A549 (cell line): ENCODE measurements at regions not wholly inside any gene's neighbourhood (a gene's known extent, or its start where the extent isn't known, plus 50 kb on each side); places are given as distances from the start of the nearest gene placed in this dataset.
"Not testable (repeated sequence)": the region's sequence is repeated elsewhere in the genome, so short reads cannot be mapped to it uniquely, and the experiment has no call there.

Source experiments
- ATAC-seq, 2 experiments: fragments of 200-7000 bp in 1 of 2; fragments of >200 bp in 1 of 2; cut with Nextera tagmentation in 1 of 2; cut with Tn5 transposase in 1 of 2; 3 replicates each; pipeline versions ENCODE4 v1.8.0 to v1.9.1; 2018 to 2020; ENCODE audit warnings: mild to moderate bottlenecking in 1 of 2, moderate library complexity in 1 of 2
- CTCF ChIA-PET: fragments of 300-600 bp; sonication (Branson Sonifier 250); formaldehyde crosslinking; extraction: SDS; loops from one replicate; lab custom pipeline; 2021; ENCODE audit warnings: antibody characterized with exemption, inconsistent platforms; lab: Yijun Ruan, JAX
- POLR2A ChIA-PET: fragments of 350-600 bp; formaldehyde crosslinking; extraction: SDS; loops from one replicate; lab custom pipeline; 2021; ENCODE audit warnings: antibody characterized with exemption, inconsistent platforms; lab: Yijun Ruan, JAX
- DNase-seq, 2 experiments: peaks; one replicate each; pipeline versions ENCODE4 v3.0.0 to v3.0.0-alpha.2; 2011 to 2016; ENCODE audit warnings: low read depth in 1 of 2, low spot score in 1 of 2
- FAIRE-seq: peaks from 2 replicates; lab custom pipeline; 2011; peaks lifted over from hg19 to GRCh38; lab: Jason Lieb, UNC
- H3K27ac ChIP-seq, 2 experiments: fragments of >200 bp; sonication (Bioruptor Twin); formaldehyde crosslinking; 3 replicates each; pipeline ENCODE4 v1.5.1; 2016 to 2017
- H3K4me1 ChIP-seq: fragments of >200 bp; sonication (Bioruptor Twin); formaldehyde crosslinking; 3 replicates; pipeline ENCODE4 v1.6.1; 2016
- H3K4me2 ChIP-seq: fragments of >200 bp; sonication (Bioruptor Twin); formaldehyde crosslinking; 3 replicates; pipeline ENCODE4 v1.6.1; 2016
- H3K4me3 ChIP-seq: fragments of >200 bp; sonication (Bioruptor Twin); formaldehyde crosslinking; 3 replicates; pipeline ENCODE4 v1.5.1; 2016
- H3K9me3 ChIP-seq: fragments of >200 bp; sonication (Bioruptor Twin); formaldehyde crosslinking; 3 replicates; pipeline ENCODE4 v1.6.1; 2016
- CTCF ChIP-seq: fragments of >200 bp; sonication (Bioruptor Twin); formaldehyde crosslinking; IDR thresholded peaks from 3 replicates; pipeline ENCODE4 v1.5.1; 2016
- FOXS1 ChIP-seq: fragments of 250-450 bp; sonication (Bioruptor Pico); IDR thresholded peaks from 2 replicates; pipeline ENCODE4 v1.5.0; 2020; ENCODE audit warnings: mild to moderate bottlenecking, moderate library complexity
- GATA3 ChIP-seq: IDR thresholded peaks from 2 replicates; pipeline ENCODE4 v1.6.1; 2012; ENCODE audit warnings: borderline replicate concordance
- HES2 ChIP-seq: fragments of >200 bp; sonication (Bioruptor Twin); formaldehyde crosslinking; IDR thresholded peaks from 2 replicates; pipeline ENCODE4 v1.6.1; 2016
- JUN ChIP-seq, 2 experiments: fragments of >200 bp; sonication (Bioruptor Twin); formaldehyde crosslinking; IDR thresholded peaks; 2 replicates in 1 of 2; 3 replicates in 1 of 2; pipeline ENCODE4 v1.6.1; 2016 to 2017
- MAFK ChIP-seq: fragments of 450-650 bp; IDR thresholded peaks from 2 replicates; pipeline ENCODE4 v1.6.1; 2014; ENCODE audit not compliant: partially characterized antibody
- MAZ ChIP-seq: fragments of 150-350 bp; IDR thresholded peaks from 2 replicates; pipeline ENCODE4 v1.6.1; 2014; ENCODE audit warnings: antibody characterized with exemption, low read depth, low read length, borderline replicate concordance
- MYC ChIP-seq: IDR thresholded peaks from 2 replicates; pipeline ENCODE4 v1.6.1; 2012; ENCODE audit warnings: mild to moderate bottlenecking, inconsistent platforms, low read length, improper control_type of control experiment, borderline replicate concordance
- NPAS2 ChIP-seq: fragments of 250-450 bp; sonication (Bioruptor Pico); IDR thresholded peaks from 2 replicates; pipeline ENCODE4 v1.8.0; 2022; ENCODE audit warnings: mild to moderate bottlenecking, moderate library complexity, borderline replicate concordance
- PHF8 ChIP-seq: fragments of 200-600 bp; sonication (generic); IDR thresholded peaks from 2 replicates; pipeline ENCODE4 v1.6.1; 2016; ENCODE audit warnings: low read depth, mild to moderate bottlenecking, antibody characterized with exemption, moderate library complexity, borderline replicate concordance
- POLR2AphosphoS2 ChIP-seq: conservative IDR thresholded peaks from 2 replicates; pipeline ENCODE4 v1.6.1; 2012; ENCODE audit warnings: low read length, improper control_type of control experiment, inconsistent platforms
- RAD21 ChIP-seq, 2 experiments: fragments of >200 bp in 1 of 2; sonication (Bioruptor Twin) in 1 of 2; formaldehyde crosslinking in 1 of 2; IDR thresholded peaks in 1 of 2; conservative IDR thresholded peaks in 1 of 2; 2 replicates in 1 of 2; 3 replicates in 1 of 2; pipeline ENCODE4 v1.6.1; 2012 to 2018; ENCODE audit warnings: inconsistent platforms in 1 of 2
- RFX5 ChIP-seq: fragments of 450-650 bp; IDR thresholded peaks from 2 replicates; pipeline ENCODE4 v1.7.1; 2014; ENCODE audit warnings: antibody characterized with exemption, mild to moderate bottlenecking, moderate library complexity
- RNF2 ChIP-seq: fragments of 200-600 bp; sonication (generic); IDR thresholded peaks from 2 replicates; pipeline ENCODE4 v1.6.1; 2016; ENCODE audit warnings: low read depth, mild to moderate bottlenecking, antibody characterized with exemption, moderate library complexity, borderline replicate concordance
- SMC3 ChIP-seq: fragments of >200 bp; sonication (Bioruptor Twin); formaldehyde crosslinking; IDR thresholded peaks from 3 replicates; pipeline ENCODE4 v1.6.1; 2018; ENCODE audit warnings: inconsistent platforms
- ZSCAN20 ChIP-seq: fragments of 250-450 bp; sonication (Bioruptor Pico); IDR thresholded peaks from 2 replicates; pipeline ENCODE4 v1.8.0; 2022; ENCODE audit warnings: mild to moderate bottlenecking, moderate library complexity
- WGBS: methylation state at CpG from one replicate; pipeline ENCODE4 v1.1.6; 2017; ENCODE audit errors: missing lambda C conversion rate; 5-methylcytosine and 5-hydroxymethylcytosine counted together
- TF ChIP-seq, protein P1 (sequence below): fragments of 250-450 bp; sonication (Bioruptor Pico); IDR thresholded peaks from 2 replicates; pipeline ENCODE4 v1.5.0; 2020; ENCODE audit warnings: low read depth, mild to moderate bottlenecking, moderate library complexity

GRCh38 chr6:84967389-84967788 lies 203.0 kb upstream of the TBX18 start:
- TF ChIP-seq SMC3 (peak; percentile 66), CTCF (peak; percentile 57), RNF2 (no peak), RAD21 (conservative IDR thresholded peaks at IDR 0.05 in 1 of 2, IDR thresholded peaks at IDR 0.05 in 1 of 2) (peak; percentile 73 to 87), HES2 (no peak)
- H3K4me1 ChIP-seq: no peaks in the 10 kb centered on the region
- H3K4me2 ChIP-seq: no peak overlapping the region
- 43% methylated on average over 7 of the region's 7 CpGs for WGBS
- ATAC-seq (peak; percentile 62 to 87; a peak in 4 of 6 replicates), FAIRE-seq (no peak), DNase-seq (peak; percentile 20 to 65)
- 0 out of 3 replicates have a peak, but pooled peaks cover 6% of the 10 kb centered on the region for H3K9me3 ChIP-seq
- H3K4me3 ChIP-seq: no peak overlapping the region
- peak overlapping the region; percentile 28 to 33; a peak in 2 of 6 replicates for H3K27ac ChIP-seq
- CTCF ChIA-PET: interaction anchor here (0.7 to 4.3 kb wide), 10 partner anchors 8 to 545 kb away, joined by 3 to 19 read pairs (median 4); no protein-coding TSS in a partner anchor
- POLR2A ChIA-PET: no interaction called here

DNA sequence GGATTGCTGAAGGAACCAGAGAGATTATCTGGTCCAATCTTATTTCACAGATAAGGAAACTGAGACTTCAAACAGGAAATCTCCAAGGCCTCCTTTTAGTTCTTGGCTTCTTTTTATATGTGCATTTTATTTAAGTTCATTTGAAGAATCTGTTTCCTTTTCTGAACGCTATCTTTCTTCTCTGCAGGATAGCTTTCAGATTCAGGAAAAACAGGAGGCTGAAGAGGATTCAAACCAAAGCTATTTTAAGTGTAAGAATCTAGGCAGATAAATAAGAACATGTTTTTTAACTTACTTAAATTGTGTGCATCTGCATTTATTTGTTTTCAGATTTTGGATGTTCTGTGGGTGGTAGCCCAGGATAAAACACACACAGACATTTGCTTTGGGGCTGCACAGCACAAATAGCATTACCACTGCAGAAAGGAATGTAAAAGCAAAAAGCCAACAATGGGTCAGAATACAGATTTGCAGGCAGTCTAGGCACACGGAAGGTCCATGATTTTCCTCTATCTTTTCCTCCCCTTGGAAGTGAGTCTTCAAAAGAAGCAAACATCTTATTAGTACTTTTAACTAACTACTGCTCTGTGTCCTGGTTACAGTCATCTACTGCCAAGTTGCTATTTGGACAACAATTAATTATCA lies 188.8 kb upstream of the TBX18 start:
- no peak overlapping the region; the same call in 2 of the 3 replicates for H3K4me2 ChIP-seq
- H3K4me1 ChIP-seq: no peaks in the 10 kb centered on the region
- ChIA-PET CTCF (no interaction called here), POLR2A (no interaction called here)
- ATAC-seq: no peak
- H3K4me3 ChIP-seq: no peak overlapping the region
- no peak for FAIRE-seq
- WGBS: 39% methylated on average over 2 of the region's 2 CpGs
- H3K9me3 ChIP-seq: no peaks in the 10 kb centered on the region
- TF ChIP-seq, protein P1, sequence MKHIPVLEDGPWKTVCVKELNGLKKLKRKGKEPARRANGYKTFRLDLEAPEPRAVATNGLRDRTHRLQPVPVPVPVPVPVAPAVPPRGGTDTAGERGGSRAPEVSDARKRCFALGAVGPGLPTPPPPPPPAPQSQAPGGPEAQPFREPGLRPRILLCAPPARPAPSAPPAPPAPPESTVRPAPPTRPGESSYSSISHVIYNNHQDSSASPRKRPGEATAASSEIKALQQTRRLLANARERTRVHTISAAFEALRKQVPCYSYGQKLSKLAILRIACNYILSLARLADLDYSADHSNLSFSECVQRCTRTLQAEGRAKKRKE (CRISPR knock-in tag): no peak
- TF ChIP-seq GATA3 (no peak), FOXS1 (CRISPR knock-in tag) (no peak), JUN (IDR thresholded peaks at IDR 0.05) (no peak), ZSCAN20 (CRISPR knock-in tag) (no peak), MAZ (no peak), RFX5 (no peak), MYC (no peak), POLR2AphosphoS2 (no peak), NPAS2 (CRISPR knock-in tag) (no peak)
- no peak overlapping the region for H3K27ac ChIP-seq
- no peak for DNase-seq

GRCh38 chr6:84944926-84945325 lies 180.5 kb upstream of the TBX18 start:
- H3K9me3 ChIP-seq, FAIRE-seq, H3K27ac ChIP-seq, H3K4me2 ChIP-seq, POLR2A ChIA-PET, ATAC-seq, CTCF ChIA-PET, H3K4me1 ChIP-seq, H3K4me3 ChIP-seq, DNase-seq: not testable (repeated sequence)
- 92% methylated on average over 6 of the region's 7 CpGs for WGBS
- peak; percentile 50 for TF ChIP-seq MAFK

GRCh38 chr6:84943905-84944304 lies 179.5 kb upstream of the TBX18 start:
- Histone ChIP-seq H3K27ac (no peak overlapping the region), H3K4me1 (no peaks in the 10 kb centered on the region), H3K4me3 (no peak overlapping the region), H3K4me2 (no peak overlapping the region), H3K9me3 (no peaks in the 10 kb centered on the region)
- FAIRE-seq: no peak
- ATAC-seq: no peak
- DNase-seq: no peak
- ChIA-PET CTCF (no interaction called here), POLR2A (no interaction called here)
- 100% methylated on average over 1 of the region's 1 CpG for WGBS
- TF ChIP-seq PHF8: no peak

DNA sequence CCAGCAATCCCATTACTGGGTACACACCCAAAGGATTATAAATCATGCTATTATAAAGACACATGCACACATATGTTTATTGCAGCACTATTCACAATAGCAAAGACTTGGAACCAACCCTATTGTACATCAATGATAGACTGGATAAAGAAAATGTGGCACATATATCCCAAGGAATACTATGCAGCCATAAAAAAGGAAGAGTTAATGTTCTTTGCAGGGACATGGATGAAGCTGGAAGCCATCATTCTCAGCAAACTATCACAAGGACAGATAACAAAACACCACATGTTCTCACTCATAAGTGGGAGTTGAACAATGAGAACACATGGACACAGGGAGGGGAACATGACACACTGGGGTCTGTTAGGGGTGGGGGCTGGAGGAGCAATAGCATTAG lies 177.2 kb upstream of the TBX18 start:
- DNase-seq, H3K27ac ChIP-seq, FAIRE-seq, H3K4me3 ChIP-seq, H3K9me3 ChIP-seq, H3K4me1 ChIP-seq, H3K4me2 ChIP-seq, CTCF ChIA-PET, POLR2A ChIA-PET, ATAC-seq: not testable (repeated sequence)
